ENCODE measurements at regions not wholly inside any gene's neighbourhood (a gene's known extent, or its start where the extent isn't known, plus 50 kb on each side); places are given as distances from the start of the nearest gene placed in this dataset.

DNA sequence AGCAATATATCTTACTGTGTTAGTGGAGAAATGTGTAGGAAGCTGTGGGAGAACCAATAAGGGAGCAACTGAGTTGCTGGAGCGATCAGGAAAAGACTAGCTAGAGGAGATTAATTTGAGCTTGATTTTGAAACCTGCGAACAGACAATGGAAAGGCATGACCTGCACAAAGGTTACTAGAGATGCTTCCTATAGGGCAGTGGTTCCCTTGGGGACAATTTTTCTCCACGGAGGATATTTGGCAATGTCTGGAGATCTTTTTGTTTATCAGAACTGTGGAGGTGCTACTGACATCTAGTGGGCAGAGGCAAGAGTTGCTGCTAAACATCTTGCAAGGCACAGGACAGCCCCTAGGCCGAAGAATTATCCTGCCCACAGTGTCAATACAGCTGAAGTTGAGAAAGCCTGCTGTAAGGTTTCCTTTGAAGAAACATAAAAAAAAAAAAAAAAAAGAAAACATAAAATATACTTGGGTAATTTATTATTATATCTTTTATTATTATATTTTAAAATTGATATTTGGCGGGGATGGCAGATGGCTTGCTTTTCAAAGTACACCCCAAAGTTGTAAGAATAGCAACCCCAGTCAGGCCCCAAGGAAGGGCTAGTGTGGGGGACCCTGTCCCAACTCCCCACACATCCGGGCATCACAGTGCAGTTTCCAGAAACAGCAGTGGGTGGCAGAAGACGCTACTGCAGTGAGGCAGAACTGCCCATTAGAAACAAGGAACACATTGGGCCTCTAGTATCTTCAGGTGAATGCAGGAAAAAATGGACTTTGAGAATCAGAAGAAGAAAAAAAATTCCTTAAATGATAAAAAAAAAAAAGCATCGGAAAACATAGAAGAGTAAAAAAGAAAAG, 481.6 kb downstream of the SH2D4B start:
- Histone ChIP-seq H3K4me3 (ENCODE audit: low read depth in 1 of 2, low read length in 2 of 2) (no peak overlapping the region), H3K9me3 (ENCODE audit: control insufficient read depth in 2 of 2, insufficient read depth in 1 of 2, low read depth in 1 of 2, low read length in 1 of 2) (no peaks in the 10 kb centered on the region), H3K27me3 (ENCODE audit: control insufficient read depth in 1 of 2, insufficient read depth in 2 of 2, low read length in 2 of 2) (no peaks in the 10 kb centered on the region), H3K27ac (ENCODE audit: low read depth in 2 of 2, low read length in 1 of 2) (no peak overlapping the region), H3K36me3 (ENCODE audit: control insufficient read depth in 2 of 2, insufficient read depth in 2 of 2, low read length in 1 of 2) (no peaks in the 10 kb centered on the region), H3K4me1 (ENCODE audit: control insufficient read depth in 2 of 2, insufficient read depth in 2 of 2, low read length in 1 of 2) (no peaks in the 10 kb centered on the region)
- 55% methylated on average over 8 of the region's 8 CpGs for WGBS, 2 donors

GRCh38 chr10:81021428-81022129, 483.9 kb downstream of the SH2D4B start:
- WGBS, 2 donors, result 82 to 87% methylated on average over 3 of the region's 3 CpGs
- no peak overlapping the region for H3K4me3 ChIP-seq (ENCODE audit: low read depth in 1 of 2, low read length in 2 of 2)
- no peaks in the 10 kb centered on the region for H3K4me1 ChIP-seq (ENCODE audit: control insufficient read depth in 2 of 2, insufficient read depth in 2 of 2, low read length in 1 of 2)
- H3K27ac ChIP-seq (ENCODE audit: low read depth in 2 of 2, low read length in 1 of 2), result no peak overlapping the region
- H3K27me3 ChIP-seq (ENCODE audit: control insufficient read depth in 1 of 2, insufficient read depth in 2 of 2, low read length in 2 of 2), result no peaks in the 10 kb centered on the region
- H3K9me3 ChIP-seq (ENCODE audit: control insufficient read depth in 2 of 2, insufficient read depth in 1 of 2, low read depth in 1 of 2, low read length in 1 of 2), result no peaks in the 10 kb centered on the region
- no peaks in the 10 kb centered on the region for H3K36me3 ChIP-seq (ENCODE audit: control insufficient read depth in 2 of 2, insufficient read depth in 2 of 2, low read length in 1 of 2)

DNA sequence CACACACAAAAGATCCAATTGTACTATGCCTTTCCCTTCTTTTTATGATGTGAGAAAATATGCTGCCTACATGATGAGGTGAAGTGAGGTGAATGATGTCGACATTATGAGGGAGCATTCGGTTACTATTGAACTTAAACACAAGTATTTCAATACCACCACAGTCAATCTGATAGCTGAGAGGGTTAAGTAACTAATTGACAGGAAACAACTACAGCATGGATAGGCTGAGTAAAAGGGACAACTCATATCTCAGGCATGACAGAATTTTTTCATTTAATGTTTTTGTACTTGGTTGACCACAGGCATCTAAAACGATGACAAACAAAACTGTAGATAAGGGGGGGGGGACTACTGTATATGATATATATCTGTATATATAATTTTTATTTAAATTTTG, 488.9 kb downstream of the SH2D4B start:
- Histone ChIP-seq H3K4me1 (ENCODE audit: control insufficient read depth in 2 of 2, insufficient read depth in 2 of 2, low read length in 1 of 2) (no peaks in the 10 kb centered on the region), H3K27ac (ENCODE audit: low read depth in 2 of 2, low read length in 1 of 2) (no peak overlapping the region), H3K27me3 (ENCODE audit: control insufficient read depth in 1 of 2, insufficient read depth in 2 of 2, low read length in 2 of 2) (no peaks in the 10 kb centered on the region), H3K9me3 (ENCODE audit: control insufficient read depth in 2 of 2, insufficient read depth in 1 of 2, low read depth in 1 of 2, low read length in 1 of 2) (no peaks in the 10 kb centered on the region), H3K4me3 (ENCODE audit: low read depth in 1 of 2, low read length in 2 of 2) (no peak overlapping the region), H3K36me3 (ENCODE audit: control insufficient read depth in 2 of 2, insufficient read depth in 2 of 2, low read length in 1 of 2) (no peaks in the 10 kb centered on the region)
- WGBS, 2 donors, result 74 to 92% methylated on average over 3 of the region's 3 CpGs

GRCh38 chr10:81027223-81027622, 489.5 kb downstream of the SH2D4B start:
- H3K36me3 ChIP-seq (ENCODE audit: control insufficient read depth in 2 of 2, insufficient read depth in 2 of 2, low read length in 1 of 2), result no peaks in the 10 kb centered on the region
- 75 to 82% methylated on average over 1 of the region's 1 CpG for WGBS, 2 donors

GRCh38 chr10:81027706-81028105, 490.0 kb downstream of the SH2D4B start:
- H3K4me1 ChIP-seq (ENCODE audit: control insufficient read depth in 2 of 2, insufficient read depth in 2 of 2, low read length in 1 of 2), result no peaks in the 10 kb centered on the region
- H3K9me3 ChIP-seq (ENCODE audit: control insufficient read depth in 2 of 2, insufficient read depth in 1 of 2, low read depth in 1 of 2, low read length in 1 of 2), result no peaks in the 10 kb centered on the region
- no peaks in the 10 kb centered on the region for H3K27me3 ChIP-seq (ENCODE audit: control insufficient read depth in 1 of 2, insufficient read depth in 2 of 2, low read length in 2 of 2)
- H3K27ac ChIP-seq (ENCODE audit: low read depth in 2 of 2, low read length in 1 of 2), result no peak overlapping the region
- no peak overlapping the region for H3K4me3 ChIP-seq (ENCODE audit: low read depth in 1 of 2, low read length in 2 of 2)
- WGBS, 2 donors, result 92 to 93% methylated on average over 4 of the region's 4 CpGs
- H3K36me3 ChIP-seq (ENCODE audit: control insufficient read depth in 2 of 2, insufficient read depth in 2 of 2, low read length in 1 of 2), result no peaks in the 10 kb centered on the region

More at GRCh38 chr10:81027223-81027622, 489.5 kb downstream of the SH2D4B start:
- H3K4me3 ChIP-seq (ENCODE audit: low read depth in 1 of 2, low read length in 2 of 2), result no peak overlapping the region
- no peak overlapping the region for H3K27ac ChIP-seq (ENCODE audit: low read depth in 2 of 2, low read length in 1 of 2)
- no peaks in the 10 kb centered on the region for H3K4me1 ChIP-seq (ENCODE audit: control insufficient read depth in 2 of 2, insufficient read depth in 2 of 2, low read length in 1 of 2)
- no peaks in the 10 kb centered on the region for H3K27me3 ChIP-seq (ENCODE audit: control insufficient read depth in 1 of 2, insufficient read depth in 2 of 2, low read length in 2 of 2)
- H3K9me3 ChIP-seq (ENCODE audit: control insufficient read depth in 2 of 2, insufficient read depth in 1 of 2, low read depth in 1 of 2, low read length in 1 of 2), result no peaks in the 10 kb centered on the region

- whole genome bisulfite sequencing, 2 donors, result 80 to 83% methylated on average over 1 of the region's 1 CpG
- H3K4me1 ChIP-seq (ENCODE audit: control insufficient read depth in 2 of 2, insufficient read depth in 2 of 2, low read length in 1 of 2), result no peaks in the 10 kb centered on the region
- H3K9me3 ChIP-seq (ENCODE audit: control insufficient read depth in 2 of 2, insufficient read depth in 1 of 2, low read depth in 1 of 2, low read length in 1 of 2), result no peaks in the 10 kb centered on the region
- no peak overlapping the region for H3K27ac ChIP-seq (ENCODE audit: low read depth in 2 of 2, low read length in 1 of 2)
- H3K36me3 ChIP-seq (ENCODE audit: control insufficient read depth in 2 of 2, insufficient read depth in 2 of 2, low read length in 1 of 2), result no peaks in the 10 kb centered on the region
- no peaks in the 10 kb centered on the region for H3K27me3 ChIP-seq (ENCODE audit: control insufficient read depth in 1 of 2, insufficient read depth in 2 of 2, low read length in 2 of 2)
- no peak overlapping the region for H3K4me3 ChIP-seq (ENCODE audit: low read depth in 1 of 2, low read length in 2 of 2)
Measured at GRCh38 chr10:81031774-81032173, 494.1 kb downstream of the SH2D4B start.

DNA sequence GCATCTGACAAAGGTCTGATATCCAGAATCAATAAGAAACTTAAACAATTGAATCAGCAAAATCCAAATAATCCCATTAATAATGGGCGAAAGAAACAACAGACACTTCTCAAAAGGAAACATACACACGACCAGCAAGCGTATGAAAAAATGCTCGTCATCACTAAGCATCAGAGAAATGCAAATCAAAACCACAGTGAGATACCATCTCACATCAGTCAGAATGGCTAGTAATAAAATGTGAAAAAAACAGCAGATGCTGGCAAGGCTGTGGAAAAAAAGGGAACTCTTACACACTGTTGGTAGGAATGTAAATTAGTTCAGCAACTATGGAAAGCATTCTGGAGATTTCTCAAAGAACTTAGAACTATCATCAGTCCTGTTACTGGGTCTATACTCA, 496.7 kb downstream of the SH2D4B start:
- Histone ChIP-seq H3K4me1 (ENCODE audit: control insufficient read depth in 2 of 2, insufficient read depth in 2 of 2, low read length in 1 of 2) (no peaks in the 10 kb centered on the region), H3K36me3 (ENCODE audit: control insufficient read depth in 2 of 2, insufficient read depth in 2 of 2, low read length in 1 of 2) (no peaks in the 10 kb centered on the region), H3K27ac (ENCODE audit: low read depth in 2 of 2, low read length in 1 of 2) (no peak overlapping the region), H3K27me3 (ENCODE audit: control insufficient read depth in 1 of 2, insufficient read depth in 2 of 2, low read length in 2 of 2) (no peaks in the 10 kb centered on the region), H3K4me3 (ENCODE audit: low read depth in 1 of 2, low read length in 2 of 2) (no peak overlapping the region), H3K9me3 (ENCODE audit: control insufficient read depth in 2 of 2, insufficient read depth in 1 of 2, low read depth in 1 of 2, low read length in 1 of 2) (no peaks in the 10 kb centered on the region)
- WGBS, 2 donors, result 60 to 63% methylated on average over 4 of the region's 4 CpGs

DNA sequence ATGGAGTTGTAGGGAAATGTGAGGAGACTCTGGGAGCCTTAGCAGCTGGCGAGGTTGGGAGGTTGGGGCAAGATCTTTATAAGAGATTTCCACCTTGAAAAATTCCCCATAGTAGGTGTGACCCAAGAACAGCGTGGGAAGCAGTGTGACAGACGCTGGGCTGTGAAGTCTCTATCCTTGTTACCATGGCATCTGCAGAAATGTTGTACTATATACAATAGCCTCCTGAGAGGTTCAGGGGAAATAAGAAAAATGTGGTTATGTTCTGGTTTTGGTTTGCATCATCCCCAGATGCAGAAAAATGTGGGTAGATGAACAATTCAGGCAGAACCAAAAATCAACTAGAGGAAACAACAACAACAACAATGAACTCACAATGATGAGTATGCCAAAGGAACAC, 498.6 kb downstream of the SH2D4B start:
- Histone ChIP-seq H3K27ac (ENCODE audit: low read depth in 2 of 2, low read length in 1 of 2) (no peak overlapping the region), H3K4me1 (ENCODE audit: control insufficient read depth in 2 of 2, insufficient read depth in 2 of 2, low read length in 1 of 2) (no peaks in the 10 kb centered on the region), H3K4me3 (ENCODE audit: low read depth in 1 of 2, low read length in 2 of 2) (no peak overlapping the region), H3K27me3 (ENCODE audit: control insufficient read depth in 1 of 2, insufficient read depth in 2 of 2, low read length in 2 of 2) (no peaks in the 10 kb centered on the region), H3K9me3 (ENCODE audit: control insufficient read depth in 2 of 2, insufficient read depth in 1 of 2, low read depth in 1 of 2, low read length in 1 of 2) (no peaks in the 10 kb centered on the region), H3K36me3 (ENCODE audit: control insufficient read depth in 2 of 2, insufficient read depth in 2 of 2, low read length in 1 of 2) (no peaks in the 10 kb centered on the region)
- 45 to 70% methylated on average over 3 of the region's 3 CpGs for WGBS, 2 donors

GRCh38 chr10:81040031-81040430, 502.3 kb downstream of the SH2D4B start:
- H3K4me3 ChIP-seq (ENCODE audit: low read depth in 1 of 2, low read length in 2 of 2), result no peak overlapping the region
- 80 to 85% methylated on average over 6 of the region's 6 CpGs for WGBS, 2 donors
- no peaks in the 10 kb centered on the region for H3K4me1 ChIP-seq (ENCODE audit: control insufficient read depth in 2 of 2, insufficient read depth in 2 of 2, low read length in 1 of 2)
- no peak overlapping the region for H3K27ac ChIP-seq (ENCODE audit: low read depth in 2 of 2, low read length in 1 of 2)
- no peaks in the 10 kb centered on the region for H3K36me3 ChIP-seq (ENCODE audit: control insufficient read depth in 2 of 2, insufficient read depth in 2 of 2, low read length in 1 of 2)
- H3K27me3 ChIP-seq (ENCODE audit: control insufficient read depth in 1 of 2, insufficient read depth in 2 of 2, low read length in 2 of 2), result no peaks in the 10 kb centered on the region
- H3K9me3 ChIP-seq (ENCODE audit: control insufficient read depth in 2 of 2, insufficient read depth in 1 of 2, low read depth in 1 of 2, low read length in 1 of 2), result no peaks in the 10 kb centered on the region

Measured in esophagus (tissue), 2 donors.